ENCODE measurements at regions not wholly inside any gene's neighbourhood (a gene's known extent, or its start where the extent isn't known, plus 50 kb on each side); places are given as distances from the start of the nearest gene placed in this dataset.

DNA sequence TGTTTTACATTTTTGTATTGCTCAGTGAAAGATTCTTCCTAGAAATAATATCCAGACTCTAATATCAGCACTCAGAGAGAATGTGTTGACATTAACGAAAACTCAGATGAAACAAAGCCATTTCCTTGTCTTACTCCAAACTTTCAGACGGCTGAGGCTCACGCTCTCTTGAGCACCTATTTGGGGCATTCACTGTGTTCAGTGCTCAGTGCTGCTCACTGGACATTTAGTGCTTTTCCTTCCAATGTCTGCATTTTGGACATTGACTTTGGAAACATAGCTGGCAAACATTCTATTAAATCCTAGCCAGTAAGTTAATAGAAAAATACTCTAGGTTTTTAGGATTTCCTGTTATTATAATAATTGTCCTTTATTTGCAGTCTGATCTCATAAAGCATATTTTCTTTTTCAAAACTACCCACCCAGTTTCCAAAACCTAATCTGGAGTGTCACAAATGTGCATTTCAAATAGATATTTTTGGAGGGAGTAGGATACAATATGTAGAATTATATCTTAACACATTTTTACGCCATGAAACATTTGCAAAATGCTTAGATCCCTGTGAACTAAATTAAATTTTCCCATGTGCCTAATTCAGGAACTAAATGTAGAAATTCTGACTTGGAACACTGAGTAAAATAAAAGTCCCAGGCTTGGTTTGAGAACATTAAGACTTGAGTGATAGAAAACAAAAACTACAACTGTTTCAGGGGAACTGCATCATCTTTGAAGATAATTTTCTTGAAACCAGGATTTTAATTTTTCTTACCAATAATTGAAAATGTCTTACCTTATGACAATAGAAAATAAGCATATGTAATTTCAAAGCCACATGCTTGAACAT lies 91.7 kb upstream of the B3GAT2 start:
- no peak for DNase-seq (ENCODE audit: low spot score)
- TF ChIP-seq, protein P1, sequence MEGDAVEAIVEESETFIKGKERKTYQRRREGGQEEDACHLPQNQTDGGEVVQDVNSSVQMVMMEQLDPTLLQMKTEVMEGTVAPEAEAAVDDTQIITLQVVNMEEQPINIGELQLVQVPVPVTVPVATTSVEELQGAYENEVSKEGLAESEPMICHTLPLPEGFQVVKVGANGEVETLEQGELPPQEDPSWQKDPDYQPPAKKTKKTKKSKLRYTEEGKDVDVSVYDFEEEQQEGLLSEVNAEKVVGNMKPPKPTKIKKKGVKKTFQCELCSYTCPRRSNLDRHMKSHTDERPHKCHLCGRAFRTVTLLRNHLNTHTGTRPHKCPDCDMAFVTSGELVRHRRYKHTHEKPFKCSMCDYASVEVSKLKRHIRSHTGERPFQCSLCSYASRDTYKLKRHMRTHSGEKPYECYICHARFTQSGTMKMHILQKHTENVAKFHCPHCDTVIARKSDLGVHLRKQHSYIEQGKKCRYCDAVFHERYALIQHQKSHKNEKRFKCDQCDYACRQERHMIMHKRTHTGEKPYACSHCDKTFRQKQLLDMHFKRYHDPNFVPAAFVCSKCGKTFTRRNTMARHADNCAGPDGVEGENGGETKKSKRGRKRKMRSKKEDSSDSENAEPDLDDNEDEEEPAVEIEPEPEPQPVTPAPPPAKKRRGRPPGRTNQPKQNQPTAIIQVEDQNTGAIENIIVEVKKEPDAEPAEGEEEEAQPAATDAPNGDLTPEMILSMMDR (IDR thresholded peaks at IDR 0.05; ENCODE audit: borderline replicate concordance, control extremely low read depth, extremely low read depth, insufficient read depth, missing control alignments), result no peak
- in situ Hi-C loops (cut with MboI; ENCODE audit: low sequenced_read_pairs, unreplicated experiment), result no loop called here

- TF ChIP-seq, protein P1 (IDR thresholded peaks at IDR 0.05; ENCODE audit: borderline replicate concordance, control extremely low read depth, extremely low read depth, insufficient read depth, missing control alignments), result no peak
- in situ Hi-C loops (cut with MboI; ENCODE audit: low sequenced_read_pairs, unreplicated experiment), result no loop called here
- DNase-seq (ENCODE audit: low spot score), result no peak
These were observed 92.4 kb upstream of the B3GAT2 start for GRCh38 chr6:71049198-71049770.

- no peak for DNase-seq (ENCODE audit: low spot score)
- TF ChIP-seq, protein P1 (IDR thresholded peaks at IDR 0.05; ENCODE audit: borderline replicate concordance, control extremely low read depth, extremely low read depth, insufficient read depth, missing control alignments), result no peak
- in situ Hi-C loops (cut with MboI; ENCODE audit: low sequenced_read_pairs, unreplicated experiment), result no loop called here
These were observed 96.6 kb upstream of the B3GAT2 start for GRCh38 chr6:71053475-71053874.

- DNase-seq (ENCODE audit: low spot score), result no peak
- in situ Hi-C loops (cut with MboI; ENCODE audit: low sequenced_read_pairs, unreplicated experiment), result no loop called here
- TF ChIP-seq, protein P1 (IDR thresholded peaks at IDR 0.05; ENCODE audit: borderline replicate concordance, control extremely low read depth, extremely low read depth, insufficient read depth, missing control alignments), result no peak
These were observed 99.8 kb upstream of the B3GAT2 start for GRCh38 chr6:71056656-71057055.

DNA sequence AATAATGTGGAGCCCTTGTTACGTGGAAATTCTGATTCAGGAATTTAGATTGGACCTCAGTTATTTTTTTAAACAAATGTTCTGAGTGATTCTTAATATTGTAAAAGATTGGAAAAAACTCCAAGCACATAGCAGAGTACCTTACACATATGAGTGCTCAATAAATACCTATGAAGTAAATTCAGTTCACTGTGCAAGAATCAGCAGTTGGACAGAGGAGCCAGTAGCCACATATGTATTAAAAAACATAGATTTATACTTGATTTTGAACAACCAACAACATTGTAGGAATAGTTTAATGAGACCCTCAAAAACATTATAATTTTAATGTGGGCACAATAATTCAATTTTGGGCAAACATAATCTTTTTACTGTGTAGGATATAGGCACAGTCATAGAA lies 109.3 kb upstream of the B3GAT2 start:
- in situ Hi-C loops (cut with MboI; ENCODE audit: low sequenced_read_pairs, unreplicated experiment), result no loop called here
- no peak for DNase-seq (ENCODE audit: low spot score)
- TF ChIP-seq, protein P1 (IDR thresholded peaks at IDR 0.05; ENCODE audit: borderline replicate concordance, control extremely low read depth, extremely low read depth, insufficient read depth, missing control alignments), result no peak

DNA sequence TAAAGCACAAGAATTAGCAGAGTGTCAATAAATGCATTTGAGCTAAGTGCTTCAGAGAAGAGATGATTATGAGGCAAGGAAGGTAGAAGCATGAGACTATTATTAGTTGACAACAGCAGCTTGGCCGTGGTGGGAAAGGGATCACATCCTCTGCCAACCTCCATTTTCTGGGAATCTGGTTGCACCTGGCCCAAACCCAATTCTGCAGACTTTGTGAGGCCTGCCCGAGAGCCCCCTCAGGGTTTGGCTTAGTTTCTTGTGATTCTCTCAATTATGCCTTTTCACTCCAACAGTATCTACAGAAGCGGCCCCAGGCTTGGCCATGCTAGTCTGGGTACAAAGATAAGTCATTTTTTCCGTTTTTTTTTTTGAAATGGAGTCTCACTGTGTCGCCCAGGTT lies 111.0 kb upstream of the B3GAT2 start:
- DNase-seq (ENCODE audit: low spot score), result no peak
- TF ChIP-seq, protein P1 (IDR thresholded peaks at IDR 0.05; ENCODE audit: borderline replicate concordance, control extremely low read depth, extremely low read depth, insufficient read depth, missing control alignments), result no peak
- in situ Hi-C loops (cut with MboI; ENCODE audit: low sequenced_read_pairs, unreplicated experiment), result no loop called here

All from GM13976 (cell line).